Trophoblast cell (in vitro differentiated cells and primary cell): ENCODE measurements at regions not wholly inside any gene's neighbourhood (a gene's known extent, or its start where the extent isn't known, plus 50 kb on each side); places are given as distances from the start of the nearest gene placed in this dataset.
"Not testable (repeated sequence)": the region's sequence is repeated elsewhere in the genome, so short reads cannot be mapped to it uniquely, and the experiment has no call there.

Experiments used
- DNase-seq, 2 donors: peaks; one replicate each; pipeline ENCODE4 v3.0.0-alpha.2; 2016
- H2AFZ ChIP-seq: 2 replicates; pipeline ENCODE4 v1.6.1; 2013; ENCODE audit warnings: low read length, moderate library complexity, mild to moderate bottlenecking; ENCODE audit not compliant: insufficient read depth, poor library complexity
- H2AK5ac ChIP-seq: 2 replicates; pipeline ENCODE4 v1.6.1; 2013; ENCODE audit warnings: mild to moderate bottlenecking, low read length
- H2BK120ac ChIP-seq: 2 replicates; pipeline ENCODE4 v1.6.1; 2013; ENCODE audit warnings: low read length, mild to moderate bottlenecking, moderate library complexity; ENCODE audit not compliant: insufficient read depth, poor library complexity
- H2BK12ac ChIP-seq: 2 replicates; pipeline ENCODE4 v1.6.1; 2013; ENCODE audit warnings: mild to moderate bottlenecking, low read length, moderate library complexity
- H2BK5ac ChIP-seq: 2 replicates; pipeline ENCODE4 v1.6.1; 2013; ENCODE audit warnings: low read length, low read depth, moderate library complexity, mild to moderate bottlenecking; ENCODE audit not compliant: poor library complexity
- H3K14ac ChIP-seq: 2 replicates; pipeline ENCODE4 v1.6.1; 2013; ENCODE audit warnings: mild to moderate bottlenecking, low read length
- H3K18ac ChIP-seq: 2 replicates; pipeline ENCODE4 v1.6.1; 2013; ENCODE audit warnings: mild to moderate bottlenecking, low read length
- H3K23ac ChIP-seq: 2 replicates; pipeline ENCODE4 v1.6.1; 2013; ENCODE audit warnings: low read length
- H3K27ac ChIP-seq: 2 replicates; pipeline ENCODE4 v1.5.1; 2013; ENCODE audit warnings: low read depth, mild to moderate bottlenecking, inconsistent platforms, low read length, moderate library complexity
- H3K27me3 ChIP-seq: 2 replicates; pipeline ENCODE4 v1.6.1; 2013; ENCODE audit warnings: inconsistent platforms, mild to moderate bottlenecking, low read length, moderate library complexity; ENCODE audit not compliant: insufficient read depth
- H3K36me3 ChIP-seq, 2 experiments: 1 replicate in 1 of 2; 2 replicates in 1 of 2; pipeline ENCODE4 v1.6.1; 2013; ENCODE audit warnings: low read length in 2 of 2, mild to moderate bottlenecking in 2 of 2, moderate library complexity in 1 of 2; ENCODE audit not compliant: insufficient read depth in 2 of 2, control insufficient read depth in 1 of 2
- H3K4ac ChIP-seq: 2 replicates; pipeline ENCODE4 v1.6.1; 2013; ENCODE audit warnings: low read depth, mild to moderate bottlenecking, low read length, moderate library complexity
- H3K4me1 ChIP-seq, 2 experiments: 1 replicate in 1 of 2; 2 replicates in 1 of 2; pipeline ENCODE4 v1.6.1; 2013; ENCODE audit warnings: low read length in 2 of 2, mild to moderate bottlenecking in 2 of 2, moderate library complexity in 1 of 2; ENCODE audit not compliant: insufficient read depth in 2 of 2, control insufficient read depth in 1 of 2
- H3K4me2 ChIP-seq: 2 replicates; pipeline ENCODE4 v1.6.1; 2013; ENCODE audit warnings: inconsistent platforms, mild to moderate bottlenecking, low read length, moderate library complexity
- H3K4me3 ChIP-seq: 2 replicates; pipeline ENCODE4 v1.5.1; 2013; ENCODE audit warnings: mild to moderate bottlenecking, low read depth, low read length, inconsistent platforms
- H3K79me1 ChIP-seq: one replicate; pipeline ENCODE4 v1.6.1; 2013; ENCODE audit warnings: low read length
- H3K79me2 ChIP-seq: 2 replicates; pipeline ENCODE4 v1.6.1; 2013; ENCODE audit warnings: low read length, mild to moderate bottlenecking; ENCODE audit not compliant: control insufficient read depth, insufficient read depth, poor library complexity
- H3K9ac ChIP-seq: 2 replicates; pipeline ENCODE4 v1.6.1; 2013; ENCODE audit warnings: mild to moderate bottlenecking, low read length
- H3K9me3 ChIP-seq: 2 replicates; pipeline ENCODE4 v1.6.1; 2013; ENCODE audit warnings: low read depth, mild to moderate bottlenecking, control low read depth, inconsistent platforms, low read length; ENCODE audit not compliant: insufficient read depth
- H4K12ac ChIP-seq: 2 replicates; pipeline ENCODE4 v1.6.1; 2013; ENCODE audit warnings: low read depth, mild to moderate bottlenecking, low read length, moderate library complexity
- H4K8ac ChIP-seq: 2 replicates; pipeline ENCODE4 v1.6.1; 2013; ENCODE audit warnings: low read depth, mild to moderate bottlenecking, low read length, moderate library complexity
- H4K91ac ChIP-seq: one replicate; pipeline ENCODE4 v1.6.1; 2013; ENCODE audit warnings: low read depth, mild to moderate bottlenecking, low read length, moderate library complexity
- WGBS: extraction: QIAGEN DNeasy Blood & Tissue Kit; methylation state at CpG from one replicate; pipeline ENCODE4 v1.1.7; 2013; ENCODE audit warnings: missing lambda C conversion rate; ENCODE audit not compliant: insufficient read length, insufficient coverage; ENCODE audit errors: extremely low coverage; 5-methylcytosine and 5-hydroxymethylcytosine counted together

DNA sequence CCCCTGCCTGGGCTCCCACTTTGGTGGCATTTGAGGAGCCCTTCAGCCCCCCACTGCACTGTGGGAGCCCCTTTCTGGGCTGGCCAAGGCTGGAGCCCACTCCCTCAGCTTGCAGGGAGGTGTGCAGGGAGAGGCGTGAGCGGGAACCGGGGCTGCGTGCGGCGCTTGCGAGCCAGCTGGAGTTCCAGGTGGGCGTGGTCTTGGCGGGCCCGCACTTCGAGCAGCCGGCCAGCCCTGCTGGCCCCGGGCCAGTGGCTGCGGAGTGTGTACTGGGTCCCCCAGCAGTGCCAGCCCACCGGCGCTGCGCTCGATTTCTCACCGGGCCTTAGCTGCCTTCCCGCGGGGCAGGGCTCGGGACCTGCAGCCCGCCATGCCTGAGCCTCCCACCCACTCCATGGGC is 94.5 kb upstream of the METAP2 start:
- not testable (repeated sequence) for H3K27me3 ChIP-seq, H3K4ac ChIP-seq, H3K4me2 ChIP-seq, H3K4me3 ChIP-seq, H3K18ac ChIP-seq, H2AFZ ChIP-seq, H3K23ac ChIP-seq, H2AK5ac ChIP-seq, H3K36me3 ChIP-seq, H3K4me1 ChIP-seq, H4K8ac ChIP-seq, DNase-seq, H2BK5ac ChIP-seq, H3K27ac ChIP-seq, H3K9ac ChIP-seq, H2BK12ac ChIP-seq, H3K14ac ChIP-seq, H2BK120ac ChIP-seq, H3K79me2 ChIP-seq, H3K79me1 ChIP-seq, H4K12ac ChIP-seq, H4K91ac ChIP-seq, H3K9me3 ChIP-seq
- no CpG with 5 or more reads among the region's 23 CpGs for WGBS

DNA sequence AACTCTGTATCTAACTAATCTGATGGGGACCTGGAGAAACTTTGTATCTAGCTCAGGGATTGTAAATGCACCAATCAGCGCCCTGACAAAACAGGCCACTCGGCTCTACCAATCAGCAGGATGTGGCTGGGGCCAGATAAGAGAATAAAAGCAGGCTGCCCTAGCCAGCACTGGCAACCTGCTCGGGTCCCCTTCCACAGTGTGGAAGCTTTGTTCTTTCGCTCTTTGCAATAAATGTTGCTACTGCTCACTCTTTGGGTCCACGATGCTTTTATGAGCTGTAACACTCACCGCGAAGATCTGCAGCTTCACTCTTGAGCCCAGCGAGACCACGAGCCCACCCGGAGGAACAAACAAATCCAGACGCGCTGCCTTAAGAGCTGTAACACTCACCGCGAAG is 93.6 kb upstream of the METAP2 start:
- H3K18ac ChIP-seq, H3K14ac ChIP-seq, H2AK5ac ChIP-seq, H3K4me2 ChIP-seq, H3K4me3 ChIP-seq, H3K79me1 ChIP-seq, H3K23ac ChIP-seq, H2BK12ac ChIP-seq, DNase-seq, H4K8ac ChIP-seq, H3K9ac ChIP-seq, H3K79me2 ChIP-seq, H4K12ac ChIP-seq, H3K27ac ChIP-seq, H4K91ac ChIP-seq, H3K9me3 ChIP-seq, H2BK5ac ChIP-seq, H3K36me3 ChIP-seq, H2AFZ ChIP-seq, H3K4me1 ChIP-seq, H2BK120ac ChIP-seq, H3K27me3 ChIP-seq, H3K4ac ChIP-seq: not testable (repeated sequence)
- WGBS, result no CpG with 5 or more reads among the region's 14 CpGs

DNA sequence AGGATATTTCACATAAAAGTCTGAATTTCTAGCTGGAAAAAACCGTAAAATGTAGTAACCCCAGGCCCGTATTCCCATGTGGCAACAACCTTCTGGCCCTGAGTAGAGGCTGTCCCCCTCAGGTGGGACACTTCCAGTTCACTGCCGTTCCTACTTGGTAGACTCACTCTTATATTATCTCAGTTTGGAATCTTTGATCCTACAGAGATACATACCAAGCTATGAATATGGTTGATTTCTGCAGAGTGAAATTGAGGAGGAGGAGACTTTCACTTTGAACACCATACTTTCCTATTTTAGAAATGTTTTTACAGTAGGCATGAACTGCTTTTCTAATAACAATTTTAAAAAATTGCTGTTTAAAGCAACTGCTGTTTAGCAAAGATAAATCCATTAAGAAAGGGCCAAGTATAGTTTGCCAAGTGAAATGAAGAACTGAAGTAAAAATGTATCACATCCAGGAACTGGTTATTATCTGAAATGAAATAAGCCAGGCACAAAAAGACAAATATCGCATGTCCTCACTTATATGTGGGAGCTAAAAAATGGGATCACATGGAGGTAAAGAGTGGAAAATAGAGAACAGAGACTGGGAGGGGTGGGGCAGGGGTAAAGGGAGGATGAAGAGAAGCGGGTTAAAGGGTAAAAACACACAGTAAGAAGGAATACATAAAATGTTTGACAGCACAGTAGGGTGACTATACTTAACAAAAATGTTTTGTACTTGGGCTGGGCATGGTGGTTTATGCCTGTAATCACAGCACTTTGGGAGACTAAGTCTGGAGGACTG is 92.8 kb upstream of the METAP2 start:
- peak; percentile 40 to 72 for DNase-seq
- no peak overlapping the region for H2AK5ac ChIP-seq
- H3K36me3 ChIP-seq, result no peaks in the 10 kb centered on the region
- H3K4me2 ChIP-seq, result no peak overlapping the region
- no peak overlapping the region for H3K14ac ChIP-seq
- no peaks in the 10 kb centered on the region for H3K4me1 ChIP-seq
- no peaks in the 10 kb centered on the region for H3K79me2 ChIP-seq
- no peak overlapping the region for H4K91ac ChIP-seq
- H2BK5ac ChIP-seq, result no peak overlapping the region
- no peak overlapping the region for H4K8ac ChIP-seq
- no peak overlapping the region for H3K27ac ChIP-seq
- no CpG with 5 or more reads among the region's 5 CpGs for WGBS
- H2AFZ ChIP-seq, result no peak overlapping the region
- H3K9ac ChIP-seq, result no peak overlapping the region
- no peak overlapping the region for H3K4ac ChIP-seq
- H4K12ac ChIP-seq, result no peak overlapping the region
- H3K79me1 ChIP-seq, result no peaks in the 10 kb centered on the region
- H3K23ac ChIP-seq, result no peak overlapping the region
- H3K18ac ChIP-seq, result no peak overlapping the region
- no peak overlapping the region for H3K4me3 ChIP-seq
- no peaks in the 10 kb centered on the region for H3K27me3 ChIP-seq
- H2BK120ac ChIP-seq, result no peak overlapping the region
- no peak overlapping the region for H2BK12ac ChIP-seq
- H3K9me3 ChIP-seq, result no peaks in the 10 kb centered on the region

DNA sequence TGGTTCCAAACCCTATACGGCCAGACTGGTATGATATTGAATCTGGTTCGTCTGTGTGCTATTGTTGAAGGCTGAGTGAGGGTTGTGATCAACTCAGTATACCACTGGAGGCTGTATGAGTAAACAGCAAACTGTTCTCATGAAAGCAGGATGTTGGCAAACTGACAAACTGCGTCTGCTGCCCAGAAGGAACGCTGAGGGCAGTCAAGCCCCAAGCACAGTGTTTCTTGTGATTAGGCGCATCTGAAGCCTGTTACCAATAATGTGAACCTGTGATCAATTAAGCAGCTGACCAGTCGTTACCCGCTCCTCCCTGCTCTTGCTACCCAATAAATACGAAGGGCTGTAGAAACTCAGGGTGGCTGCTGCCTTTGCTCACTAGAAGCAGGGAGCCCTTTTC is 90.0 kb upstream of the METAP2 start:
- H3K4ac ChIP-seq, result not testable (repeated sequence)
- WGBS, result no CpG with 5 or more reads among the region's 8 CpGs

More for the DNA sequence above, 90.0 kb upstream of the METAP2 start:
- H2BK5ac ChIP-seq, H2AK5ac ChIP-seq, H4K91ac ChIP-seq, H3K27me3 ChIP-seq, H3K4me3 ChIP-seq, H2BK12ac ChIP-seq, H3K9me3 ChIP-seq, H3K4me2 ChIP-seq, H4K8ac ChIP-seq, H3K18ac ChIP-seq, H3K36me3 ChIP-seq, H2AFZ ChIP-seq, H3K23ac ChIP-seq, H3K14ac ChIP-seq, DNase-seq, H3K79me2 ChIP-seq, H3K79me1 ChIP-seq, H4K12ac ChIP-seq, H3K4me1 ChIP-seq, H2BK120ac ChIP-seq, H3K9ac ChIP-seq, H3K27ac ChIP-seq: not testable (repeated sequence)
